GM19372 (cell line): ENCODE measurements at regions not wholly inside any gene's neighbourhood (a gene's known extent, or its start where the extent isn't known, plus 50 kb on each side); places are given as distances from the start of the nearest gene placed in this dataset.

ENCODE experiments used
- ATAC-seq: cut with Tn5 transposase; IDR thresholded peaks from one replicate; pipeline ENCODE4 v1.9.1; 2021; ENCODE audit warnings: mild to moderate bottlenecking, low read depth, moderate library complexity; ENCODE audit not compliant: unreplicated experiment

- ATAC-seq: no peak
These were observed 182.4 kb upstream of the ARSJ start for GRCh38 chr4:114161809-114162208.

DNA sequence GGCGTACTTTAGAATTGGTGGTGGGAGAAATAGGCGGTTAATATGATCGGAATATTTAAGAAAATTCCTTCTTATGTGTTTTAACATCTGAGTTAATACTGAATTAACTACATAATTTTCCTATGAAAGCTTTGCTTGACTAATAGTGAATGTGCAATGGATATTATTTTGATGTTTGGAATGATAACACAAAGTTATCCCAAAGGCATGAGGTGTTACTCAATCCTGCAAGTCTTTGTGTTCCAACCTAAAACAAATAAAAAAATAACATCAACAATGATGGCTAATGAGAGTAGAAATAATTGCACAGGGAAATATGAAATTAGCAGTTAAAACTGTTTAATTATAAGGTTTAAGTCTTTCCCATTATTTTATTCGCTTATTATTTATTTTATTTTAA lies 183.6 kb upstream of the ARSJ start:
- no peak for ATAC-seq

- no peak for ATAC-seq
These were observed 194.5 kb upstream of the ARSJ start for GRCh38 chr4:114173968-114174367.

- no peak for ATAC-seq
These were observed 198.2 kb upstream of the ARSJ start for GRCh38 chr4:114177628-114178027.

- no peak for ATAC-seq
These were observed 198.9 kb upstream of the ARSJ start for GRCh38 chr4:114178392-114178791.

DNA sequence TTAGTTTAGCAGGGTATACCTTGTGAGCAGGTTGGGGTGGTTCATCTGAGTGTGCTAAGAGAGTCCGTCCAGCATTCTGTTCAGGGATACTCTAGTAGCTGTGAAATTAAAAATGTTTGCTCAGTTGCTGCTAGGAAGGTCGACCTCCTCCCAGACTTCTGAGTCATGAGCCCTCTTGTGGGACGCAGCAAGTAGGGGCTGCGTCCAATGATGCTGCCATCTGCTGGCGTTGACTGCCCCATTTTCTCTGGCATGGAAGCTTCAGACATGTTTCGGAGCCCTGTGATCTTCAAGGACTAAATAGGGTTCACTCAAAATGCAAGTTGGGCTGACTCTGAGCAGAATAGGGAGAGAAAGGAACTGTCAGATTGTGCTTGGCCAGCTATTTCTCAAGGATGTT lies 201.0 kb upstream of the ARSJ start:
- peak; percentile 62 for ATAC-seq

DNA sequence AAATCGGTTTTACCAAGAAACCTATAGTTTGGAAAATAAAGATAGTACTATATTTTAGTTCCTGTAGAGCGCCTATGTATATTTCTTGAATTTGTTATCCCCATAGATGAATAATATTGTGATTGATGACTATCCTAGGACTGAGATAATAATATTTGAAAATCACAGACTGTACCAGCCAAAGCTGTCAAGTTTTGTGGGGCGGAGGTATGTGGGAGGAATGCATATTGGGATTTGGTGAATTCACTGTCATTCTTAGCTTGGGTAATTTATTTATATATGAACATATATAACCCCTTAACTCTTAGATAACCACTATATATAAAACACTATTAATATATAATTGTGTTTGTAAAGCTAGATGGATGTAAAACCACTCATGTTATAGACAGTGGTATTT lies 205.5 kb upstream of the ARSJ start:
- no peak for ATAC-seq

- ATAC-seq: no peak
These were observed 208.1 kb upstream of the ARSJ start for GRCh38 chr4:114187592-114187991.

- no peak for ATAC-seq
These were observed 212.0 kb upstream of the ARSJ start for GRCh38 chr4:114191496-114191895.

GRCh38 chr4:114192854-114193253 lies 213.4 kb upstream of the ARSJ start:
- no peak for ATAC-seq

- ATAC-seq: no peak
These were observed 214.4 kb upstream of the ARSJ start for GRCh38 chr4:114193624-114194399.

DNA sequence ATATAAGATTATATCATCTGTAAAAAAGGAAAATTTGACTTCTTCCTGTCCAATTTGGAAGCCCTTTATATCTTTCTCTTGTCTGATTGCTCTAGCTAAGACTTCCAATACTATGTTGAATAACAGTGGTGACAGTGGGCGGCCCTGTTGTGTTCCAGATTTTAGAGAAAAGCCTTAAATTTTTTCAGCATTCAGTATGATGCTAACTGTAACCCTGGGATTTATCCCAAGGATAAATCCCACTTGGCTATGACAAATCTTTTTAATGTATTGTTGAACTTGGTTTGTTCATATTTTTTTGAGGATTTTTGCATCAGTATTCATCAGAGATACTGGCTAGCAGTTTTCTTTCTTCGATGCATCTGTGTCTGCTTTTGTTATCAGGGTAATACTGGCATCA lies 217.2 kb upstream of the ARSJ start:
- ATAC-seq: no peak

- no peak for ATAC-seq
These were observed 220.6 kb upstream of the ARSJ start for GRCh38 chr4:114200026-114200425.

- ATAC-seq: no peak
These were observed 225.8 kb upstream of the ARSJ start for GRCh38 chr4:114205261-114205660.

GRCh38 chr4:114208574-114209151 lies 229.2 kb upstream of the ARSJ start:
- no peak for ATAC-seq

- no peak for ATAC-seq
These were observed 230.1 kb upstream of the ARSJ start for GRCh38 chr4:114209584-114209983.

GRCh38 chr4:114211556-114211955 lies 232.1 kb upstream of the ARSJ start:
- ATAC-seq: no peak

DNA sequence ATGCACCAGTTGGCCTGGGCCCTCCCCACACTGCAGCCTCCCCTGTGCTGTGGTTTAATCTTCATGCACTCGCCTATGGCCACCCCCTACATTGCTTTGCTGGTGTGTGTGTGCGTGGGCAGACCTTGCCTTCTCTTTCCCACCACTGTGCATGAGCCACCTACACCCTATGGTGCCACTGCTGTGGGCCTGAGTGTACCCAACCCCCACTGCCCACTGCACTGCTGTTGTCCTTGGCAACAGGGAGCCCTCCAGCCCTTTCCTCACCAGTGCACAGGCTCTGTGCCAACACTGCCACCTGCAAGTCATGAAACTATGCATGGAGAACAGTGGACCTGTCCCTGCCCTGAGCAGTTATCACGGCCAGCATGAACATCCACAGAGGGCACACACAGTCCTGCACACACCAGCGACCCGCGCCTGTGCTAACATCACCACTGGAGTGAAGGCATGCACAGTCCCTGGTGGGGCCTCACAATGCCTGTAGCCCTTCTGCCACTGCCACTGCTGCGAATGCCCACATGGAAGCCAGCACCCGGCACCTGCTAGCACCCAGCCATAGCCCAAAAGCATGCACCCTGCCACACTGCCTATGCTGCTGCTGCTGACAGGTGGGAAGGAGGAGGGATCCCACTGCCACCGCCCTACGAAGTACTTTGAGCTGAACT lies 237.8 kb upstream of the ARSJ start:
- ATAC-seq: no peak

- no peak for ATAC-seq
These were observed 244.1 kb upstream of the ARSJ start for GRCh38 chr4:114223580-114223979.

- ATAC-seq: no peak
These were observed 246.0 kb upstream of the ARSJ start for GRCh38 chr4:114225436-114225835.

- no peak for ATAC-seq
These were observed 246.7 kb upstream of the ARSJ start for GRCh38 chr4:114226179-114226578.
